Inflammatory macrophage treated with lipopolysaccharide for 4 hours (primary cell): ENCODE measurements at regions not wholly inside any gene's neighbourhood (a gene's known extent, or its start where the extent isn't known, plus 50 kb on each side); places are given as distances from the start of the nearest gene placed in this dataset.
"Not testable (repeated sequence)": the region's sequence is repeated elsewhere in the genome, so short reads cannot be mapped to it uniquely, and the experiment has no call there.

Source experiments
- DNase-seq: peaks from one replicate; pipeline ENCODE4 v3.0.0-alpha.2; 2020

DNA sequence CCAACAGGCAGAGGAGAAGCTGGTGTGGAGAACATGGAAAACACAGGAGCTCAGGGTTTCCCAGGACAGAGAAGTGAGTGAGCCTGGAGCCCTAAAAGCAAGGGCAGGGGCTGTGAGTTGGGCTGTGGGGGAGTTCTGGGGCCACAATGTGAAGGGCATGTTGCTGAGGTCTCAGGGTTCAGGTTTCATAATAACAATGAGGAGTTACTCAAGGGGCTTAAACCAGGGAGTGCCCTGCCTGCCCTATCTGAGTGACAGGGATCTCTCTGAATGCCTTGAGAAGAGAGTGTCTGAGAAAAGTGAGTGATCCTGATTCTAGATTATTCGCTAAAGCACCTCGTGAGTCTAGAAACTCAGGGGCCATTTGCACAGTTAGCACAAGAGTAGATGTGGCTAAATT is 129.6 kb downstream of the VPREB1 start:
- DNase-seq, result no peak

DNA sequence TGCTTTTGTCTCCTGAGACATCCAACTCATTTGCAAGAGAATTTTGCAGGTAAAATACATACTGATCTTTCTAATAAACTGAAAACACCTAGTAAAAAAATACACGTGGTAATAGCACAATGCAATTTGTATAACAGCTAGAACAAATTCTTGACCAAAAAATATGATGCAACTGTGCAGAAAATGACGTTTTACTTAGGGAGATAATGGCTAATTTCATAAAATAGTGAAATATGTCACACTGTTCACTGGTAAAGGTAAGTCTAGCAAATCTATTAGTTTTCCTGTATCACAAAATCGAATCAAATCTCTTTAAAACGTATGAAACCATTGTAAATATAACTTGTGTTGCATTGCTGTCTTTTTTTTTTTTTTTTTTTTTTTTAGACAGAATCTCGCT is 130.0 kb downstream of the VPREB1 start:
- DNase-seq, result no peak

DNA sequence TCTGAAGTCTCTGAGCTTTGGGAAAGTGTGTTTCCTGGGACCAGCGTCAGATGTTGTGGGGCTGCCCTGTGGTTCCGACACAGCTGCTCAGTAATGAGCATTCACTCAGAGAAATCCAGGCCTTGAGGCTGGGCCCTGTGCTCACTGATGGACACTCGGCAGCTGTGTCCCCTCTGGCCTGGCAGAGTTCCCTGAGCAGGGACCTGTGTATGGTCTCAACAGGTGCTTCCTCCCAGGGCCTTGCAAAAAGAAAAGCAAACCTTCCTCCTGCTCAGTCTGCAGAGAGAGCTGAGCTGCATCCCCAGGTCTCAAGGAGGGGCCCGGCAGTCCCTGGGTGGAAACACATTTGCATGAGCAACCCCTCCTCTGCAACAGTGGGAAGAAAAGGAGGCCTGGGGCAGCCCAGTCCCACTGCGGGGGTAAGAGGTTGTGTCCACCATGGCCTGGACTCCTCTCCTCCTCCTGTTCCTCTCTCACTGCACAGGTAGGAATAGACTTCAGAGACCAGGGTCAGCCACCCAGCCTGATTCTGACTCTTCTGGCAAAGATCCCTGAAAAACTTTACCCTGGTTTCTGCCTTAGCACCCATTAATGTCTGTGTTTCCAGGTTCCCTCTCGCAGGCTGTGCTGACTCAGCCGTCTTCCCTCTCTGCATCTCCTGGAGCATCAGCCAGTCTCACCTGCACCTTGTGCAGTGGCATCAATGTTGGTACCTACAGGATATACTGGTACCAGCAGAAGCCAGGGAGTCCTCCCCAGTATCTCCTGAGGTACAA is 131.2 kb downstream of the VPREB1 start:
- no peak for DNase-seq

DNA sequence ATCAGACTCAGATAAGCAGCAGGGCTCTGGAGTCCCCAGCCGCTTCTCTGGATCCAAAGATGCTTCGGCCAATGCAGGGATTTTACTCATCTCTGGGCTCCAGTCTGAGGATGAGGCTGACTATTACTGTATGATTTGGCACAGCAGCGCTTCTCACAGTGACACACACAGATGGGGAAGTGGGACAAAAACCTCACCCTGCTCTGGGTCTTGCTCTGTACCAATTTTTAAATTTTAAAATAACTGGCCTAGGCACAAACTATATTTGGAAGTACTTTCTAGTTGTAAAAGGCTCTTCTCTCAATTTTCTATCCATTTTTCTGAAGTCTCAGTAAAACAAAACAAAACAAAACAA is 131.7 kb downstream of the VPREB1 start:
- DNase-seq, result no peak

DNA sequence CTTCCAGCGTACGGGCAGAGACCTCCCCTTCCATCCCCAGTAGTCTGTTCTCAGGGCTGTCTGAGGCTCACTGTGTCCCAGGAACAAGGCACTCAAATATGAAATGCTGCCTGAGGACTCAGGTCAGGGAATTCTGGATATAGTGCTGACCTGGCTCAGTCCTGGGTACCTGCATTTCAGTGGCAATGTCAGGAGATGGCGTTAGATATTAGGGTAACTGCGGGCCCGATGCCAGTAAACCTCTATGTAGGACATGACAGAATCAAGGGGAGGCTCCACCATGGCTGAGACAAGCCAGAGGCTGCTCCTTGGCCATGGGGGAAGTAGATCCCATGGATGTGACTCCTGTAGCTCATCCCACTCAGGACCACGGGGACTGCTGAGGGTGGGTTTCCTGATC is 131.7 kb downstream of the ZNF280B start:
- not testable (repeated sequence) for DNase-seq

DNA sequence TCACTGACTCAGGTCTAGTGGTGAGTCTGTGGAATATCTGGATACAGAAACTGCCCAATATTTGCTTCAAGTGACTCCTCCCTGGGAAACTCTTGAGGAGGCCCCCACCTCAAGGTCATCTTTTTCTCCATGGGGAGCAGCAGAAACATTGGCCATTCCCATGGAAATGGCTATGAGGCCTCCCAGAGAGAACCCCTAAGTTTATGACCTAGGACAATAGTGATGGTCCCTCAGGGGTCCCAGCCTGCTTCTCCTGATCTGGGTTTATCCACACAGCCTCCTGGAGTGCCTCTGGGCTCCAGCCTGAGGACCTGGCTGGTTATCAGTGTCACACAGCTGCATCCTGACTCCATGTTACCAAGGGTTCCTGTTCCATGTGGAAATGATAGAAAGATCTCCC is 131.2 kb downstream of the ZNF280B start:
- DNase-seq, result no peak

DNA sequence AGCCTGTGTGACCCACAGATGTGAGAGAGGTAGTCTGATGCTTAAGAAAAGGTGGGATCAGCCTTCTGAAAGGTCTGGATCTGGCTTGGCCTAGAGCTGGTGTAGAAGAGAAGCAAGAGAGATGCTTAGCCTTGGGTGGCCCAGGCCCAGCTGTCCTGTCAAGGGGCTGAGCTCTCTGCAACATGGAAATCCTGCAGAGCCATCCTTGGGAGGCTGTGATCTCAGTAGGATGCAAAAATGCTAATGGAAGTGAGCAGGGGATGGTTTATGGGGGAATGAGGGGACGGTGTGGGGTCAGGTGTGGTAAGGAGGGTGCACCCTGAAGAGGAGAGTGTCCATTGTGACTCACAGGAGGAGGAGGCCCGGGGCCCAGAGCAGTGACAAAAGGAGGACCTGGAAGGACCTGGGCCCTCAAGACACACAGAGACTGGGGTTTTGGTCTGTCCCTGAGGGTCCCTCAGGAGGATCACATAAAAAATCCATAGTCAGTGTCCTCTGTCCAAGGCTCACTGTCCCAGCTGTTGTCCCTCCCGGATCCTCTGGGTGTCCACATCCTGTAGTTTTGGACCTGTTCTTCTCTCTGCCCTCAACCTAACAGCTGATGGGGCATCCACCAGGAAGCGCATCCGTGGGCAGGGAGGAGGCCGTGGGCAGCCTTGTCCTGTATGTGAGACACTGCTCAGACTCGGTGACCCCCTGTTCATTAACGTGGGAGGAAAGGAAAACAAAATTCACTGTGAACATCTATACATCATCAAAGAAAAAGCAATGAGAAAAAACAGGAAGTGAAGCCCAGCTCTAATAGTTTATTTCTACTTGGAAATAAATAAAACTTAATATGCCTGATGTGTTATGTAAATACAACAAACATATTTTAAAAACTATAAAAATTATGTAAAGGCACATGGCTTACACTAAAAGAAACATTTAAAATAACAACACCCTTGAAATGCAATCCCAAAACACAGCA is 129.8 kb downstream of the ZNF280B start:
- DNase-seq, result no peak

DNA sequence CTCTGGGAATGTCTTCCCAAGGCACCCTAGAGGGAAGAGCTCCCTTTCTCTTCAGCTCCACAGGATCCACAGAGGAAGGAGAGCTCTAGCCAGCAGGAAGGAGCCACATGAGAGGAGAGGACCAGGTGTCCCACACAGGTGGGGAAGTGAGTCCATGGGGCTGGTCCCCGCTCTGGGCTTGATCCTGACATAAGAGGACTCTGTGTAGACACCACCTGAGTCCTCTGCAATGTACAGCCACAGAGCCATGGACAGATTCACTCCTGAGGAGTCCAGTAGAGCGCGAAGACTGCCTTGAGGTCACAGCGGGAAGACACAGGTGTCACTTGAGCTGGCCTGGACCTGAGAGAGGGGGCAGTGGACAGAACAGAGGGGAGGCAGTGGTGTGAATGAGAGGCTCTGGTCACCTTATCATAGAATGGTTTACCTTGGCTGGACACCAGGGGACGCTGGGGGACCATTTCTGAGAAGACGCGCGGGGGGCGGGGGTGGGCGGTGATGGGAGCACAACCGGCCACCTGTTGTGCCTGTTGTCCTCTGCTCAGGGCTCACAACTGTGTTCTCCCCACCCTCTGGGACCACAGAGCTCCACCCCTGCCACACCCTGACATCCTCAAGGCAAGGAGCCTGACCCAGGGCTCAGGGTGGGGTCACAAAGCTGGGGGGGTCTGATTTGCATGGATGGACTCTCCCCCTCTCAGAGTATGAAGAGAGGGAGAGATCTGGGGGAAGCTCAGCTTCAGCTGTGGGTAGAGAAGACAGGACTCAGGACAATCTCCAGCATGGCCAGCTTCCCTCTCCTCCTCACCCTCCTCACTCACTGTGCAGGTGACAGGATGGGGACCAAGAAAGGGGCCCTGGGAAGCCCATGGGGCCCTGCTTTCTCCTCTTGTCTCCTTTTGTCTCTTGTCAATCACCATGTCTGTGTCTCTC is 128.2 kb downstream of the ZNF280B start:
- no peak for DNase-seq

DNA sequence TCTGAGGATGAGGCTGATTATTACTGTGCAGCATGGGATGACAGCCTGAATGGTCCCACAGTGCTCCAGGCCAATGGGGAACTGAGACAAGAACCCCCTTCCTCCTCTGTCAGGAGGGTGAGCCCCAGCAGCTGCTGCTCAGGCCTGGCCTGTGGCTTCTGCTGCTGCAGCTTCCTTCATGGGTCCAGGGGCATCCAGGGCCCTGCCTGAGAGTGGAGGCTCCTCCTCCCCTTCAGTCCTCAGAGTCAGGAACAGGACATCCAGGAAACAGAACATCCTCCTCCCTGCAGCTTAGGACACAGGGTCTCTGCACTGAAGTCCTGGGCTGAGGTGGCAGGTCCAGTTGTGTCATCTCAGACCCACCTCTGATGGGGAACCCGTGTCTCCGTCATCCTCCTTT is 127.2 kb downstream of the ZNF280B start:
- not testable (repeated sequence) for DNase-seq

DNA sequence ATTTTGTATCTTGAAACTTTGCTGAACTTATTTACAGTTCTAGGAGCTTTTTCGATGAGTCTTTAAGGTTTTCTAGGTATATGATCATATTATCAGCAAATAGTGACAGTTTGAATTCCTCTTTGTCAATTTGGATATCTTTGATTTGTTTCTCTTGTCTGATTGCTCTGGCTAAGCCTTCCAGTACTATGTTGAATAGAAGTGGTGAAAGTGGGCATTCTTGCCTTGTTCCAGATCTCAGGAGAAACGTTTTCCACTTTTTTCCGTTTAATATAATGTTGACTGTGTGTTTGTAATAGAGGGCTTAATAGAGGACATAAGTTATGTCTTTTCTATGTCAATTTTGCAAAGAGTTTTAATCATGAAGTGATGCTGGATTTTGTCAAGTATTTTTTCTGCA is 124.3 kb downstream of the ZNF280B start:
- DNase-seq, result no peak

DNA sequence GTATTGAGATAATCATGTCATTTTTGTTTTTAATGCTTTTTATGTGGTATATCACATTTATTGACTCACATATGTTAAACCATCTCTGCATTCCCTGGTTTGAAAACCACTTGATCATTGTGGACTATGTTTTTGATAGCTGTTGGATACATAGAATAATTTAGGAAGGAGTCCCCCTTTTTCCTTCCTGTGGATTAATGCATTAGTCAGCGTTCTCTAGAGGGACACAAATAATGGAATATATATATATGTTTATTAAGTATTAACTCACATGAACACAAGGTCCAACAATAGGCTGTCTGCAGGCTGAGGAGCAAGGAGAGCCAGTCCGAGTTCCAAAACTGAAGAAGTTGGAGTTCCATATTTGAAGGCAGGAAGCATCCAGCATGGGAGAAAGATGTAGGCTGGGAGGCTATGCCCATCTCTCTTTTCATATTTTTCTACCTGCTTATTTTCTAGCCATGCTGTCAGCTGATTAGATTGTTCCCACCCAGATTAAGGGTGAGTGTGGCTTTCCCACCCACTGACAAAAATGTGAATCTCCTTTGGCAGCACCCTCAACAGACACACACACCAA is 123.8 kb downstream of the ZNF280B start:
- DNase-seq, result no peak

DNA sequence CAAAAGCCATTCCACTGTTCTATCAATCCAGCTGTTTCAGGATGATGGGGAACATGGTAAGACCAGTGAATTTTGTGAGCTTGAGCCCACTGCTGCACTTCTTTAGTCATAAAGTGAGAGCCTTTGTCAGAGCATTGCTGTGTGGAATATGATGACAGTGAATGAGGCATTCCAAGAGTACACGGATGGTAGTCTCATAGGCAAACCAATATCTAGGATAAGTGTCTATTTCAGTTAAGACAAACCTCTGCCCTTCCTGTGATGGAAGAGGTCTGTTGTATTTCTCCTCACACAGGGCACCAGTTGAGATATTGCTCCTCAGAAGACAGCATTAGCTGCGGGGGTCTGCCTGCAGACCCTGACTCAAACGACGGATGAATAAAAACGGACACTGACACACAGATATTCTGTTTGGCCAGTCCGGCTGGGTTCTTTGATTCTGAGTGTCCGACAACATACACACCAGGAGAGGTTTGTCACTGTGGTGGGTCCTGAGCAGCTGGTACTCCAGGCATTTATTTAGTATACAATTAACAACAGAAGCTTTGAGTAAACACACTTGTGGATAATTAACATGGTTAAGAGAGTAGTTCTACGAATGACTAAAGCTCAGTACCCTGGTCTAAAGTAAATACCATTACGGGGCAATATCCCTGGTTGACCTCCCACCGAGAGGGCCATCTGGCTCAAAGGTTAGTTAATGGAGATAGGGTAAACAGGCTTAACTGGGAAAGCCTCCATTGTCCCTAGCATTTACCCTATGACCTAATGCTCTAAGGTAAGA is 121.7 kb downstream of the ZNF280B start:
- DNase-seq, result no peak

DNA sequence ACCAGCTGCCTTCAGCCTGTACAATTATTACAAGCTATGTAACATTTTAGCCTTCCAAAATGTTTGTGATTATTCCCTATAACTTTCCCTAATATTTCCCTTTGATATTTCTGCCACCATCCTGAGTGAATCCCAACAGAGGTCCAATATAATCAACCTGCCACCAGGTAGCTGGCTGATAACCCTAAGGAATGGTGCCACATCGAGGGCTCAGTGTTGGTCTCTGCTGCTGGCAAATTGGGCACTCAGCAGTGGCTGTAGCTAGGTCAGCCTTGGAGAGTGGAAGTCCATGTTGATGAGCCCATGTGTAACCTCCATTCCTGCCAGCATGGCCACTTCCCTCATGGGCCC is 121.2 kb downstream of the ZNF280B start:
- no peak for DNase-seq

DNA sequence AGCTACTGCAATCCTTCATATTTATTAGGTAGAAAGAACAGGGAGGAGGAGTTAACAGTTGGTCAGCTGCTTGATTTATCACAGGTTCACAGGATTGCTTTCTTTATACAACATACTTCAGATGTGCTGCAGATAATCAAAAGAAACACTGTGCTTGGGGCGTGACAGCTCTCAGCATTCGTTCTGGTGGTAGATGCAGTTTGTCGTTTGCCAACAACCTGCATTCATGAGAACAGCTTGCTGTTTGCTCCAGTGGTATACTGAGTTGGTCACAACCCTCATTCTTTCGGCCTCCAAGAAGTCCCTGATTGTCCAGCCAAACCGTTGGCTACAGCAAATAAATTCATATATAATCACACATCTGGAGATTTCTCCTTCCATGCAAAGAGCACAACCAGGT is 120.5 kb downstream of the ZNF280B start:
- DNase-seq, result no peak

DNA sequence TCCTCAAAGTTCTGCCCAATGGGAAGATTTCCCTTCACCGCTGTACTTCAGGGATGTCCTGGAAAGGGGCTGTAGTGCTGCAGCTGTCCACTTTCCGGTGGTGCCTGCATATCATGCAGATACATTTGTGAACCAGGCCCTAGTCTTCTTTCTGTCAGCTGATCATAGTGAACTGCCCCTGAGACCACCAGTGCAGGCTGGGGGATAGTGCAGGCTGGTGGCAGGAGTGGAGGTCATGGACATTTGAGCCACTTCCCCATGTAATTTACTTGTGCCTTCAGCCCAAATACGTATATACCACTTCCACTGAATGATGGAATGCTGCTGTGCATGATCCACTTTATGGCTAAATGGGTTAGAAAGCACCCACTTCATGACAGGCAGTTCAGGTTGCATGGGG is 120.0 kb downstream of the ZNF280B start:
- no peak for DNase-seq

DNA sequence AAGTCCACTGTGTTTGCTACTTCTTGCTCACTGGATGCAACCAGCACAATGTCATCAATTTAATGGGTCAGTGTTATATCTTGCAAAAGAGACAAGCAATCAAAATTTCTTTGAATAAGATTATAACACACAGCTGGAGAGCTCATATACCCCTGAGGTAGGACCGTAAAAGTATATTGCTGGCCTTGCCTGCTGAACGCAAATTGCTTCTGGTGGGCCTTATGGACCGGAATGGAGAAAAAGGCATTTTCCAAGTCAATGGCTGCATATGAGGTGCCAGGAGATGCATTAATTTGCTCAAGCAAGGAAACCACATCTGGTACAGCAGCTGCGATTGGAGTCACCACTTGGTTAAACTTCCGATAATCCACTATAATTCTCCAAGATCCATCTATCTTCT is 119.1 kb downstream of the ZNF280B start:
- no peak for DNase-seq

DNA sequence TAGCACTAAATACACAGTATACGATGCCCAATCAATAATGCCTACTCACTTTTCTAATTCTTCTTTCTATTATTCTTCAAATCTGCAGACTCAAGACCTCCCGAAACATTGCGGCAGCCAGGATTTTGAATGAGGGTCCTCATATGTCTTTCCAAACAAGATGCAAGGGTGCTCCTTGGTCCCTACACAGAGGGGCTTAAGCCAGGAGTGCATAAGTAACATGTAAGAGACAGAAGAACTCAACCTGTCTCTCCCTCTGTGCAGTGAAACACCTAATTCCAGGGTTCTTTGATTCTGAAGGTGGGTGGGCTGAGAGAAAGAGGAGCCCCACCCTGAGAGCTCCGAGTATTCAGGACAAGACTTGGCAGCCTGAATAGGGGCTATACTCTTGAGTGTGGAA is 117.6 kb downstream of the ZNF280B start:
- no peak for DNase-seq

DNA sequence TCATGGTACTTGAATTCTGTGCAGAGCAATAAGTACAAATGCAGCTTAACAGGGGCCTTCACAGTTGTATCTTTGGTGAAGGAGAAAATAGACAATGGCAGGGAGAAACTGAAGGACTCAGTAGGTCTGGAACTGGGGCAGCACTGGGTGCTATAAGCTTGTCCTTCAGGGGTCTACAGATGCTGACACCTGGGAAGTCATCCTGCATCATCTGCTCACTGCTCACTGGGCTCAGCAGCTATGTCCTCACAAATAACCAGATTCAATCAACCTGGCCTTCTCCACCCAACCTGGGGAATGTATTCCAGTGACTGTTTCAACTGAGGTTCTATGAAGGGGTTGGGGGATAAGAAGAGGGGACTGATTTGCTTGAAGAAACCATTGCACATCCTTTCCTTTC is 117.0 kb downstream of the ZNF280B start:
- DNase-seq, result no peak

DNA sequence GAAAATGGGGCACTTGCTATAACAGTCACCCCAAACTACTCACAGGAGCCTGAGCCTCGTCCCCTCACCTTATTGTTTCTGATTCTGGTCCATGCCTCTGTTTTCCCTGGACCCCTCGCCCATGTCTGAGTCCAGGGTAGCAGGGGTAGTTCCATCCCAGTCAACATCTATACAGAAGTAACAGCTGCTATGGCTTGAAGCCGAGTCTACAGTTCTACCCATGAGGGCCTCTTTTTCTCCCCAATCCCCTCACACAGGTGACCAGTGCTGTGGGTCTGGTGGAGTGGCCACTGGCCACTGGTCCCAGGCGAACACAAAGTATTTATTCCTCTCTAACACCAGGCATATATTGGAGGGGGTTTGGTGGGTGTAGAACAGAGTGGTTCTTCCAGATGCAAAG is 116.4 kb downstream of the ZNF280B start:
- DNase-seq, result no peak

DNA sequence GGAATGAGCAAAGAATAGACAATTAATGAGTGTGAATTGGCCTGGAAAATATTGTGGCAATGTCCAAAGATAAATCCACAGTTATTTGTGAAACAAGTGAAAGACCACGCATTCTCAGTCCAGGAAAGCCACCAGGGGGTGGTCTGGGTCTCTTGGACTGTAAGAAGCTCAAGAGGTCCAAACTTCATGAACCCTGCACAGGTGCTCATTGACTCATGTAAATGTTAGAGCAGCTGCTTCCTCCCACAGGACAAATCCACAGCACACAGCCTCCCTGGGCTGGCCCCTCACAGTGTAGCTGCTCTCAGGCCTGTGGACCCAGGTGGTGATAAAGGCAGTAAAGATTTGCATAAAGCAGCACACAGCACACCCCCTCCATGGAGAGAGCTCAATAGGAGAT is 114.0 kb downstream of the ZNF280B start:
- DNase-seq, result no peak

DNA sequence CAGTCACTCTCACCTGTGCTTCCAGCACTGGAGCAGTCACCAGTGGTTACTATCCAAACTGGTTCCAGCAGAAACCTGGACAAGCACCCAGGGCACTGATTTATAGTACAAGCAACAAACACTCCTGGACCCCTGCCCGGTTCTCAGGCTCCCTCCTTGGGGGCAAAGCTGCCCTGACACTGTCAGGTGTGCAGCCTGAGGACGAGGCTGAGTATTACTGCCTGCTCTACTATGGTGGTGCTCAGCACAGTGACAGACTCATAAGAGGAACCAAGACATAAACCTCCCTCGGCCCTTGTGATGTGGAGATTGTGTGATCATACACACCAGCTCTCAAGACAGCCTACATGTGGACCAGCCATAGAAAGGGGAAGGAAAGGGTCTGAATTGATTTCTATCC is 113.3 kb downstream of the ZNF280B start:
- DNase-seq, result peak; percentile 53

DNA sequence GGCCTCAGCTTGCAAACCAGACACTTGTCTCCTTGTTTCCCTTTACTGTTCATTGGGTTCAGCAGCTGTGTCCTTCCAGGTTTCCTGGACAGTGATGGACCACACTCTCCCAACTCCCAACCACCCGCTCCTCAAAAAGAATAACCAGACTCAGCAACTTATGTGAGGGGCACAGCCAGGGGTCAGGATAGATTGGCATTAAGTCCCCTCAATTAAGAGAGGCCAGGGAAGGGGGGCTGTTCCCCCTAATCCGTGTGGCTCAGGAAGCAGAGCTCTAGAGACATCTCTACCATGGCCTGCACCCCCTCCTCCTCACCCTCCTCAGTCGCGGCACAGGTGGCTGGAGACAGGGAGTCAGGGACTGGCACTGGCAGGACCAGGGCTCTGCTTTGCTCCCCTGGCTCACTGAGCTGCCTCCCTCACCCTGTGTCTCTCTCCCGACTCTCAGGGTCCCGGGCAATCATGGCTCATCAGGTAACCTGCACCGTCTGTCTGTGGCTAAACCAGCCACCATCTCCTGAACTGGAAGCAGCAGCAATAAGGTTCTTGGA is 111.7 kb downstream of the ZNF280B start:
- DNase-seq, result no peak
